GM19468 (cell line): ENCODE measurements at regions not wholly inside any gene's neighbourhood (a gene's known extent, or its start where the extent isn't known, plus 50 kb on each side); places are given as distances from the start of the nearest gene placed in this dataset.
"Not testable (repeated sequence)": the region's sequence is repeated elsewhere in the genome, so short reads cannot be mapped to it uniquely, and the experiment has no call there.

Source experiments
- ATAC-seq: cut with Tn5 transposase; IDR thresholded peaks from one replicate; pipeline ENCODE4 v1.9.1; 2021; ENCODE audit warnings: mild to moderate bottlenecking, moderate library complexity, moderate number of reproducible peaks; ENCODE audit not compliant: unreplicated experiment; ENCODE audit errors: extremely low read depth

- ATAC-seq: no peak
Measured at GRCh38 chr1:116847688-116848531, 61.8 kb upstream of the PTGFRN start.

- ATAC-seq: no peak
Measured at GRCh38 chr1:116850436-116850835, 59.3 kb upstream of the PTGFRN start.

GRCh38 chr1:116851189-116851588 lies 58.5 kb upstream of the PTGFRN start:
- not testable (repeated sequence) for ATAC-seq

GRCh38 chr1:116851846-116852245 lies 57.9 kb upstream of the PTGFRN start:
- no peak for ATAC-seq

- no peak for ATAC-seq
Measured at GRCh38 chr1:116852367-116852766, 57.3 kb upstream of the PTGFRN start.

- no peak for ATAC-seq
Measured at GRCh38 chr1:116852910-116853309, 56.8 kb upstream of the PTGFRN start.

- no peak for ATAC-seq
Measured at GRCh38 chr1:116853680-116854402, 55.9 kb upstream of the PTGFRN start.

- no peak for ATAC-seq
Measured at GRCh38 chr1:116854403-116854690, 55.4 kb upstream of the PTGFRN start.

GRCh38 chr1:116854716-116855115 lies 55.0 kb upstream of the PTGFRN start:
- ATAC-seq: no peak

GRCh38 chr1:116855191-116855619 lies 54.5 kb upstream of the PTGFRN start:
- ATAC-seq: no peak

GRCh38 chr1:116855773-116856201 lies 53.9 kb upstream of the PTGFRN start:
- ATAC-seq: no peak

GRCh38 chr1:116856312-116856711 lies 53.4 kb upstream of the PTGFRN start:
- no peak for ATAC-seq

- ATAC-seq: no peak
Measured at GRCh38 chr1:116857092-116857491, 52.6 kb upstream of the PTGFRN start.
